ENCODE measurements at regions not wholly inside any gene's neighbourhood (a gene's known extent, or its start where the extent isn't known, plus 50 kb on each side); places are given as distances from the start of the nearest gene placed in this dataset.

- no peak overlapping the region for H3K27ac ChIP-seq
- H3K9me3 ChIP-seq, result peaks cover 0 to 6% (median 0%) of the 10 kb centered on the region in 11 donors
- no peaks in the 10 kb centered on the region for H3K36me3 ChIP-seq
- TF ChIP-seq, protein P1, sequence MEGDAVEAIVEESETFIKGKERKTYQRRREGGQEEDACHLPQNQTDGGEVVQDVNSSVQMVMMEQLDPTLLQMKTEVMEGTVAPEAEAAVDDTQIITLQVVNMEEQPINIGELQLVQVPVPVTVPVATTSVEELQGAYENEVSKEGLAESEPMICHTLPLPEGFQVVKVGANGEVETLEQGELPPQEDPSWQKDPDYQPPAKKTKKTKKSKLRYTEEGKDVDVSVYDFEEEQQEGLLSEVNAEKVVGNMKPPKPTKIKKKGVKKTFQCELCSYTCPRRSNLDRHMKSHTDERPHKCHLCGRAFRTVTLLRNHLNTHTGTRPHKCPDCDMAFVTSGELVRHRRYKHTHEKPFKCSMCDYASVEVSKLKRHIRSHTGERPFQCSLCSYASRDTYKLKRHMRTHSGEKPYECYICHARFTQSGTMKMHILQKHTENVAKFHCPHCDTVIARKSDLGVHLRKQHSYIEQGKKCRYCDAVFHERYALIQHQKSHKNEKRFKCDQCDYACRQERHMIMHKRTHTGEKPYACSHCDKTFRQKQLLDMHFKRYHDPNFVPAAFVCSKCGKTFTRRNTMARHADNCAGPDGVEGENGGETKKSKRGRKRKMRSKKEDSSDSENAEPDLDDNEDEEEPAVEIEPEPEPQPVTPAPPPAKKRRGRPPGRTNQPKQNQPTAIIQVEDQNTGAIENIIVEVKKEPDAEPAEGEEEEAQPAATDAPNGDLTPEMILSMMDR (IDR thresholded peaks at IDR 0.05), result no peak
- no peak overlapping the region for H3K4me3 ChIP-seq
- H3K27me3 ChIP-seq, result peaks cover 0 to 6% (median 0%) of the 10 kb centered on the region in 7 donors
- intact Hi-C loops (cut with DNase I), result no loop called here
- peaks cover 0 to 13% (median 0%) of the 10 kb centered on the region in 9 donors for H3K4me1 ChIP-seq
- ATAC-seq, result no peak
- no peak for DNase-seq
- WGBS, 2 donors, result 91 to 94% methylated on average over 2 of the region's 2 CpGs
Observed at GRCh38 chr20:16106191-16106849, 466.9 kb downstream of the KIF16B start.

DNA sequence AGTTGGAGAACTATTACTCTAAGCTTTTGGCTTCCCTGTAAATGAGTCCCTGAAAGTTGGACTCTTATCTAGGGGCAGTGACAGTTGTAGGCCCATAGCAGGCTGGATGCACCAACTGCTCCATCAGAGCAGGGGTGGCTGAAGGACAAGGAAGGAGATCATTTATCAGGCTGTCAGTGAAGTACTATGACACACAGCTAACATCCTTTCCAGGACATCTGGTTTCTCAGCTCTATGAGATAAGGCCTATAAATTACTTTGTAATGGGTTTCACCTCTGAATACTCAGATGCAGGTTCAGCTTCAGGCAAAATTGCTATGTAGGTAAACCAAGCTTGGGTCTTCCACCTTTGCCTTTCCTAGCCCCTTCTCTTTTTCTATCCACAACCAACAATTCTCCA lies 468.5 kb downstream of the KIF16B start:
- no peak for ATAC-seq
- peaks cover 0 to 6% (median 0%) of the 10 kb centered on the region in 11 donors for H3K9me3 ChIP-seq

More for the DNA sequence above, 468.5 kb downstream of the KIF16B start:
- TF ChIP-seq, protein P1 (IDR thresholded peaks at IDR 0.05), result no peak
- intact Hi-C loops (cut with DNase I), result no loop called here
- Histone ChIP-seq H3K4me1 (peaks cover 0 to 13% (median 3%) of the 10 kb centered on the region in 9 donors), H3K27me3 (peaks cover 0 to 6% (median 0%) of the 10 kb centered on the region in 7 donors), H3K4me3 (no peak overlapping the region), H3K27ac (no peak overlapping the region), H3K36me3 (no peaks in the 10 kb centered on the region)
- no peak for DNase-seq

Data from heart right ventricle (tissue), 16 donors.